Muscle layer of duodenum (tissue), 2 donors: ENCODE measurements at regions not wholly inside any gene's neighbourhood (a gene's known extent, or its start where the extent isn't known, plus 50 kb on each side); places are given as distances from the start of the nearest gene placed in this dataset.

ENCODE experiments used
- H3K27ac ChIP-seq: one replicate; pipeline ENCODE4 v1.7.0; 2013; ENCODE audit warnings: mild to moderate bottlenecking, low read length
- H3K27me3 ChIP-seq: one replicate; pipeline ENCODE4 v1.7.0; 2013; ENCODE audit warnings: low read depth, mild to moderate bottlenecking, control low read depth, low read length
- H3K36me3 ChIP-seq, 2 donors: one replicate each; pipeline ENCODE4 v1.7.0; 2013; ENCODE audit warnings: low read length in 2 of 2, control low read depth in 1 of 2, mild to moderate bottlenecking in 1 of 2; ENCODE audit not compliant: insufficient read depth in 2 of 2, control insufficient read depth in 1 of 2
- H3K4me1 ChIP-seq, 2 donors: one replicate each; pipeline ENCODE4 v1.7.0; 2013; ENCODE audit warnings: low read length in 2 of 2, mild to moderate bottlenecking in 2 of 2, control low read depth in 1 of 2, moderate library complexity in 1 of 2; ENCODE audit not compliant: insufficient read depth in 2 of 2, control insufficient read depth in 1 of 2
- H3K4me3 ChIP-seq, 2 donors: one replicate each; pipeline ENCODE4 v1.7.0; 2013; ENCODE audit warnings: low read length in 2 of 2, low read depth in 1 of 2, mild to moderate bottlenecking in 1 of 2
- H3K9me3 ChIP-seq, 2 donors: one replicate each; pipeline ENCODE4 v1.7.0; 2013; ENCODE audit warnings: low read length in 2 of 2, control low read depth in 1 of 2, mild to moderate bottlenecking in 1 of 2; ENCODE audit not compliant: control insufficient read depth in 1 of 2
- donor health status: healthy.

DNA sequence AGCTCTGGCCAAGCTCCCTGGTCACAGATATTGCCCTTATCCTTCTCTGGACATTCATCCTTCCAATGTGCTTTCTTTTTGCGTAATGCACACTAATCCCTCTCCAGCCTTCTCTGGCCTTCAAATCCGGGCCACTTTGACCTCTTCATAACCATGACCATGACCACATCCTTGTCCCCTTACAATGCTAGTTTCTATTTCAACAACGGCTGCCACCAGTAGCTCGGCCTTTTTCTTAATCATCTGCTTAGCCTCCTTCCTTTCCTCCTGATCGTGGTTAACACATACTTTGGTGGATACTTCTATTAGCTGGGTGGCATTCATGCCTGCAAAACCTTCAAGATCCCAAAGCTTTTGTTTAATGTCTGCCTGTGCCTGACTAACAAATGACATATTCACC lies 264.4 kb upstream of the RBMY1B start:
- Histone ChIP-seq H3K27me3 (no peaks in the 10 kb centered on the region), H3K27ac (no peak overlapping the region), H3K36me3 (no peaks in the 10 kb centered on the region), H3K4me1 (no peaks in the 10 kb centered on the region), H3K9me3 (no peaks in the 10 kb centered on the region), H3K4me3 (no peak overlapping the region)

DNA sequence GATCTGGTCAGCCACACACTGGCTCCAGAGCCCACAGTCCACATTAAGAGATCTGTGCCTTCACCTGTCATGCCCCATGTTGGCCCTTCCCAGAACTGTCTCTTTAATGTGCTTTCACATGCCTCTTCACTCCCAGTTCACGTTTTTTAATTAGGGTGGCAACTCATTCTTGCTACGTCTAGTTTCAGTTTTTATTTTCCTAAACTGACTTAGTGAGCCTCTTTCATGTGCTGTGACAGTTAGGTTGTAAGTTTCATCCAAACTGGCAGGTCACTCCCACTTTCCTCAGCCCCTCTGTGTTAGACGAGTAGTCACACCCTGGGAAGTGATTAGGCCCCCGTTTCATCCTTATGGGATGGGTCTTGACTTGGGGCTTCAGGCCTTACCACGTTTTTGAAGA lies 262.5 kb upstream of the RBMY1B start:
- Histone ChIP-seq H3K27ac (no peak overlapping the region), H3K9me3 (no peaks in the 10 kb centered on the region), H3K27me3 (no peaks in the 10 kb centered on the region), H3K4me1 (no peaks in the 10 kb centered on the region), H3K36me3 (no peaks in the 10 kb centered on the region), H3K4me3 (no peak overlapping the region)

- Histone ChIP-seq H3K27ac (no peak overlapping the region), H3K4me1 (no peaks in the 10 kb centered on the region), H3K27me3 (no peaks in the 10 kb centered on the region), H3K9me3 (no peaks in the 10 kb centered on the region), H3K36me3 (no peaks in the 10 kb centered on the region), H3K4me3 (no peak overlapping the region)
Measured at GRCh38 chrY:21253455-21254248, 257.5 kb upstream of the RBMY1B start.

DNA sequence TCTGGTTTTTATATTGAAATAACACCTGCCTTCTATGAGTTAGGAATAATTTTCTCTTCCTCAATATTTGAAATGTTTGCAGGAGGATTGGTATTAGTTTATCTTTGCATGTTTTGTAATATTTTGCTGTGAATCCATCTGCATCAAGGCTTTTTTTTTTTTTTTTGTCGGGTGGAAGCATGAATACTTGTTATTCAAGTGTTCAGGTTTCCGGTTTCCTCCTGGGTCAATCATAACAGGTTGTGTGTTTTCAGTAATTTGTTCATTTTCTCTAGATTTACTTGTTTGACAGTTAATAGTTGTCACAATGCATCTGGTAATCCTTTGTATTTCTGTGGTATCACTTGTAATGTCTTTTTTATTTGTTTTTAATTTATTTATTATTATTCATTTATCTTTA lies 256.7 kb upstream of the RBMY1B start:
- Histone ChIP-seq H3K9me3 (no peaks in the 10 kb centered on the region), H3K36me3 (no peaks in the 10 kb centered on the region), H3K4me3 (no peak overlapping the region), H3K27ac (no peak overlapping the region), H3K4me1 (no peaks in the 10 kb centered on the region), H3K27me3 (no peaks in the 10 kb centered on the region)

DNA sequence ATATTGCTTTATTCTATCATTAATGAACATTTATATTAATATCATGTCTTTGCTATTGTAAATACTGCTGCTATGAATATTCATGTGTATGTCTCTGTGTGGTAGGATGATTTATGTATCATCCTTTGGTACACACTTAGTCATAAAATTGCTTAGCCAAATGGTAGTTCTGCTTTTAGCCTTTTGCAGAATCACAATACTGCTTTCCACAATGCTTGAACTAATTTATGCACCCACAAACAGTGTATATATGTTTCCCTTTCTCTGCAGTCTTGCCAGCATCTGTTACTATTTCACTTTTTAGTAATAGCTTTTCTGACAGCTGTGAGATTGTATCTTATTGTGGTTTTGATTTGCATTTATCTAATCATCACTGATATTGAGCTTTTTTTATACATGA lies 254.3 kb upstream of the RBMY1B start:
- H3K4me3 ChIP-seq: no peak overlapping the region
- H3K9me3 ChIP-seq: no peaks in the 10 kb centered on the region
- no peaks in the 10 kb centered on the region for H3K36me3 ChIP-seq
- no peaks in the 10 kb centered on the region for H3K27me3 ChIP-seq
- H3K27ac ChIP-seq: no peak overlapping the region
- no peaks in the 10 kb centered on the region for H3K4me1 ChIP-seq

GRCh38 chrY:21259707-21260106 lies 251.4 kb upstream of the RBMY1B start:
- Histone ChIP-seq H3K27me3 (no peaks in the 10 kb centered on the region), H3K27ac (no peak overlapping the region)

GRCh38 chrY:21260325-21260724 lies 250.8 kb upstream of the RBMY1B start:
- no peaks in the 10 kb centered on the region for H3K4me1 ChIP-seq
- no peaks in the 10 kb centered on the region for H3K9me3 ChIP-seq
- H3K36me3 ChIP-seq: no peaks in the 10 kb centered on the region
- no peak overlapping the region for H3K27ac ChIP-seq
- H3K27me3 ChIP-seq: no peaks in the 10 kb centered on the region
- H3K4me3 ChIP-seq: no peak overlapping the region

More at GRCh38 chrY:21259707-21260106, 251.4 kb upstream of the RBMY1B start:
- Histone ChIP-seq H3K9me3 (no peaks in the 10 kb centered on the region), H3K4me1 (no peaks in the 10 kb centered on the region), H3K4me3 (no peak overlapping the region), H3K36me3 (no peaks in the 10 kb centered on the region)

GRCh38 chrY:21261158-21261557 lies 250.0 kb upstream of the RBMY1B start:
- no peaks in the 10 kb centered on the region for H3K4me1 ChIP-seq

DNA sequence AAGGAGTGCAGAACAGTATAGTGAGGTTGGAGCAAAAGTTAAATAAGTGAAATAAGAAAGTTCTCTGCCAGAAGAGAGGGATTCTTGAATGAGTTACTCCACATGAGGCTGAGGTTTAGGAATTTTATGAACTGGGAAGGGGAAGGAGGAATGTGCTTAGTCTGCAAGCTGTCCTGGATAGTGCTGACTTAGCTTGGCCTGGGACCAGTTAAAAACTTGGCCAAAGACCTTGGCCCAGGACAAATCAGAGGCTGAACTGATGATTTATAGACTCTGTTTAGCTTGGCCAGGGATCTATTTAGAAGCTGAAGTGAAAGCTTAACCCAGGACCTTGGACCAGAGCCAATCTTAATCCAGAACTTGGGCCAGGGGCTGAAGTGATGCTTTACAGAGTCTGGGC lies 244.4 kb upstream of the RBMY1B start:
- Histone ChIP-seq H3K4me1 (no peaks in the 10 kb centered on the region), H3K27me3 (no peaks in the 10 kb centered on the region), H3K27ac (no peak overlapping the region), H3K9me3 (no peaks in the 10 kb centered on the region), H3K36me3 (no peaks in the 10 kb centered on the region), H3K4me3 (no peak overlapping the region)

More at GRCh38 chrY:21261158-21261557, 250.0 kb upstream of the RBMY1B start:
- no peaks in the 10 kb centered on the region for H3K36me3 ChIP-seq
- no peak overlapping the region for H3K4me3 ChIP-seq
- no peak overlapping the region for H3K27ac ChIP-seq
- H3K9me3 ChIP-seq: no peaks in the 10 kb centered on the region
- H3K27me3 ChIP-seq: no peaks in the 10 kb centered on the region

DNA sequence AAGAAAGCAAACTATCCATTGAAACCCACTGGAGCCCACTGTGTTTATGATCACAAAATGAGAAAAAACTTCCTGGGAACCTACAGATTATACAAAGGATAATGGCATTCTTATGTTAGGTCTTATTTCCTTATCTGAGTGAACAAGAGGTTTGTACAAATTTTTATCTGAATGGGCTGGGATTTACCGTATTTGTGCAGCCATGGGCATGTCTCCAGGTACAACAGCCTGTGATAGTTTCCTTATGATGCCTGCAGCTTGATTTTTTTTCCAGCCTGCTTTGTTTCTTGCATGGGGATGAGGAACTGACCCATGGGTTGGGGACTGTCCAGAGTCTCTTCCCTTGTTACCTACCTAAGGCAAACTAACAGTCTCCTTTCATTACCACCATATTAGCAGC lies 244.0 kb upstream of the RBMY1B start:
- H3K27ac ChIP-seq: no peak overlapping the region
- H3K27me3 ChIP-seq: no peaks in the 10 kb centered on the region
- H3K4me1 ChIP-seq: no peaks in the 10 kb centered on the region
- no peaks in the 10 kb centered on the region for H3K36me3 ChIP-seq
- no peak overlapping the region for H3K4me3 ChIP-seq
- no peaks in the 10 kb centered on the region for H3K9me3 ChIP-seq

GRCh38 chrY:21287769-21288168 lies 223.4 kb upstream of the RBMY1B start:
- H3K9me3 ChIP-seq: no peaks in the 10 kb centered on the region
- H3K4me3 ChIP-seq: no peak overlapping the region
- H3K36me3 ChIP-seq: no peaks in the 10 kb centered on the region
- no peaks in the 10 kb centered on the region for H3K27me3 ChIP-seq
- no peaks in the 10 kb centered on the region for H3K4me1 ChIP-seq
- no peak overlapping the region for H3K27ac ChIP-seq

DNA sequence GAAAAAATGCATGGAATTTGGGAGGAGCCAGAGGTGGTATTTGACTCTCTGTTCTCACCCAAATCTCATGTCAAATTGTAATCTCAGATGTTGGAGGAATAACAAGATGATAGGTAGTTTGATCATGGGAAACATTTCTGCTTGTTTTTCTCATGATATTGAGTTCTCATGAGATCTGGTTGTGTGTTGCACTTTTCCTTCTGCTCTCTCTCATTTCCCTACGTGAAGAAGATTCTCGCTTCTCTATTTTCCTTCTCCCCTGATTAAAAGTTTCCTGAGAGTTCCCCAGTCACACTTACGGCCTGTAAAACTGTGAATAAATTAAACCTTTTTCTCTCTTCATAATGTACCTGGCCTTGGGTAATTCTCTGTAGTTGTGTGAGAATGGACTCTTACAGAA lies 222.2 kb upstream of the RBMY1B start:
- no peaks in the 10 kb centered on the region for H3K4me1 ChIP-seq
- no peaks in the 10 kb centered on the region for H3K36me3 ChIP-seq
- H3K27me3 ChIP-seq: no peaks in the 10 kb centered on the region
- no peak overlapping the region for H3K27ac ChIP-seq
- no peak overlapping the region for H3K4me3 ChIP-seq
- H3K9me3 ChIP-seq: no peaks in the 10 kb centered on the region
